BJ (cell line): ENCODE measurements at regions not wholly inside any gene's neighbourhood (a gene's known extent, or its start where the extent isn't known, plus 50 kb on each side); places are given as distances from the start of the nearest gene placed in this dataset.

Source experiments
- CTCF ChIA-PET: fragments of 350-600 bp; formaldehyde crosslinking; extraction: SDS; loops from one replicate; lab custom pipeline; 2021; ENCODE audit warnings: antibody characterized with exemption, inconsistent platforms; lab: Yijun Ruan, JAX
- POLR2A ChIA-PET: fragments of 300-600 bp; sonication (Branson Sonifier 250); formaldehyde crosslinking; extraction: SDS; loops from one replicate; lab custom pipeline; 2021; ENCODE audit warnings: antibody characterized with exemption; lab: Charles Lee
- DNase-seq: peaks from one replicate; pipeline ENCODE4 v3.0.0-alpha.2; 2011; ENCODE audit warnings: low read depth
- H3K27me3 ChIP-seq: 2 replicates; pipeline ENCODE4 v1.6.0; 2011; ENCODE audit warnings: low read length; ENCODE audit not compliant: control insufficient read depth, insufficient read depth
- H3K36me3 ChIP-seq: 2 replicates; pipeline ENCODE4 v1.5.1; 2011; ENCODE audit warnings: low read length; ENCODE audit not compliant: control insufficient read depth, insufficient read depth
- H3K4me3 ChIP-seq: 2 replicates; pipeline ENCODE4 v1.5.1; 2011; ENCODE audit warnings: low read depth, mild to moderate bottlenecking, control low read depth, low read length
- TF ChIP-seq, protein P1 (sequence below): IDR thresholded peaks from 2 replicates; pipeline ENCODE4 v1.5.1; 2011; ENCODE audit warnings: low read depth, mild to moderate bottlenecking, control low read depth, inconsistent platforms, low read length, moderate library complexity; ENCODE audit not compliant: insufficient read depth

DNA sequence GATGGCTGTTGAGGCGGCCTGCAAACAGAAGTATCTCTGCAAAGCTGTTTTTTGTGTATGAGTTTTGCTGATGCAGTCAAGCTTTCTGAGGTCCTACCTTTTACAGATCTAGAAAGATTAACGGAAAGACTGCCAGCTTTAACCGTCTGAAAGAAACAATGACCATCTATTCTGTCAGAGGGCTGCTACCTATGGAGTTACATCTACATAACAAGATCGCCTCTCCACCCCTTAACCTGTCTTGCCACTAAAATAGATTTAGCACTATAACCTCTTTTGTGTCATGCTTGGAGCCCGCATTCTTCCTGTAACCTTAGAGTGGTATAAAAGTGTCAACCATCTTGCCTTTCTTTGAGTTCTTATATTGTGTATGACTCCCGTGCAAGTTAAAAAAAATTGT lies 291.2 kb downstream of the POM121L12 start:
- Histone ChIP-seq H3K4me3 (no peak overlapping the region), H3K36me3 (no peaks in the 10 kb centered on the region), H3K27me3 (no peaks in the 10 kb centered on the region)
- TF ChIP-seq, protein P1, sequence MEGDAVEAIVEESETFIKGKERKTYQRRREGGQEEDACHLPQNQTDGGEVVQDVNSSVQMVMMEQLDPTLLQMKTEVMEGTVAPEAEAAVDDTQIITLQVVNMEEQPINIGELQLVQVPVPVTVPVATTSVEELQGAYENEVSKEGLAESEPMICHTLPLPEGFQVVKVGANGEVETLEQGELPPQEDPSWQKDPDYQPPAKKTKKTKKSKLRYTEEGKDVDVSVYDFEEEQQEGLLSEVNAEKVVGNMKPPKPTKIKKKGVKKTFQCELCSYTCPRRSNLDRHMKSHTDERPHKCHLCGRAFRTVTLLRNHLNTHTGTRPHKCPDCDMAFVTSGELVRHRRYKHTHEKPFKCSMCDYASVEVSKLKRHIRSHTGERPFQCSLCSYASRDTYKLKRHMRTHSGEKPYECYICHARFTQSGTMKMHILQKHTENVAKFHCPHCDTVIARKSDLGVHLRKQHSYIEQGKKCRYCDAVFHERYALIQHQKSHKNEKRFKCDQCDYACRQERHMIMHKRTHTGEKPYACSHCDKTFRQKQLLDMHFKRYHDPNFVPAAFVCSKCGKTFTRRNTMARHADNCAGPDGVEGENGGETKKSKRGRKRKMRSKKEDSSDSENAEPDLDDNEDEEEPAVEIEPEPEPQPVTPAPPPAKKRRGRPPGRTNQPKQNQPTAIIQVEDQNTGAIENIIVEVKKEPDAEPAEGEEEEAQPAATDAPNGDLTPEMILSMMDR, result no peak
- CTCF ChIA-PET, result no interaction called here
- POLR2A ChIA-PET, result no interaction called here
- DNase-seq, result no peak

DNA sequence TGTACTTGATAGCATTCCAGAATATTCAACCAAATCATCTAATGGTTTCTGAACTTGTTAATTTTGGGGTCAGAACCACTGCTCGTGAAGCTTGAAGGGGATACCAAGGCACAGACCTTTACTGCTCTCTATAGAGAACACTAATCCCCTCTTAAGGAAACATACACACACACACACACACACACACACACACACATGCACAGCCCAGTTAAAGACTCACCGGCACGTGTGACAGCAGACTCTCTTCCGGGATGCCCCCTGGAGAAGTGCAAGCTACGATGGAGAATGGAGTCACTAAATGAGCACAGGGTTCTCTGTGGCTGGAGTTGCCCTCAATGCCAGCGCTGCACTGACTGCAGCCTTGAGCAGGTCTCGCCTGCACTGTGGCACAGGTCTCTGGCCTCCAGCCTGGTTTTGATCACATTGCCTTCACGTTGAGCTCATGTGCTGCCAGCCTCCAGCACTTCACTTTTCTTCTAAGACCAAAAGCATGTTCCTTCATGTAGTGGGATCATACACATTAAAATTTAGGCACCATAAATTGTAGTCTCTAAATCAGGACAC lies 300.8 kb downstream of the POM121L12 start:
- Histone ChIP-seq H3K27me3 (no peaks in the 10 kb centered on the region), H3K36me3 (no peaks in the 10 kb centered on the region), H3K4me3 (no peak overlapping the region)
- ChIA-PET POLR2A (no interaction called here), CTCF (no interaction called here)
- TF ChIP-seq, protein P1, result no peak
- no peak for DNase-seq

DNA sequence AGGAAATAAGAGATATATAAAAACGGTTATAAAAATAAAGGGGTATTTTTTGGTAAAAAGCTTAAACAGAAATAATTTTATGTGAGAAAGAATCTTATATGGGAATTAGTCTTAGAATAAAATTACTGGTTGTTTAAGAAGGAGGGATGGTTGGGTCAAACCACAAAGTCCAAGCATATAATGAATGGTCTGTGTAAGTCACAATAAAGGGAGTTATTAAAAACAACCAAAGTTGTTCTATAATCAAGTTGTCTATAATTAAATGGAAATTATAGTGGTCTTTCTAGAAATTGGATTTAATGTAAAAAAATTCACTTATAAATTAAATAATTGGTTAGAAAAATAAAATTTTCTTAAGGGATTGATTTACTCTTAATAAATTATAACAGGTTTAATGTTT lies 304.8 kb downstream of the POM121L12 start:
- POLR2A ChIA-PET, result no interaction called here
- Histone ChIP-seq H3K4me3 (no peak overlapping the region), H3K27me3 (no peaks in the 10 kb centered on the region), H3K36me3 (no peaks in the 10 kb centered on the region)
- CTCF ChIA-PET, result no interaction called here
- TF ChIP-seq, protein P1, result no peak
- no peak for DNase-seq

DNA sequence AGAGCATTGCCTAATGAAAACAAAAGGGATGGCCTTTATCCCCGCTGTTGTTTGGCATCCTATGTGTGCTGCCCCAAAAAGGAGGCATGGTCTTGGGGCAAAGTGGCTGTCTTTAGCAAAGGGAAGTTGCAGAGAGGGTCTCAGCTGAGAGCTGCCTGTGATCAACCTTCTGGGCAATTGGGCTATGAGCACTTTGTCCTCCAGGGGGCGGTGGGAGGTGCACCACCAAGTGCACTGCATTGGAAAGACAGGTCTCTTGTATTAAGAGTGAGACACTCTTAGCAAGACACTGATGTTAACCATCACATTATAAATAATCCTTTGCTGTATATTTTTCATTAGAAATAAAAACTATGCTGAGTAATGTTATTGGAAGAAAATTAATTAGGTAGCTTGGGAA lies 314.8 kb downstream of the POM121L12 start:
- Histone ChIP-seq H3K36me3 (no peaks in the 10 kb centered on the region), H3K4me3 (no peak overlapping the region), H3K27me3 (no peaks in the 10 kb centered on the region)
- no peak for DNase-seq
- TF ChIP-seq, protein P1, result no peak
- POLR2A ChIA-PET, result no interaction called here
- CTCF ChIA-PET, result no interaction called here

DNA sequence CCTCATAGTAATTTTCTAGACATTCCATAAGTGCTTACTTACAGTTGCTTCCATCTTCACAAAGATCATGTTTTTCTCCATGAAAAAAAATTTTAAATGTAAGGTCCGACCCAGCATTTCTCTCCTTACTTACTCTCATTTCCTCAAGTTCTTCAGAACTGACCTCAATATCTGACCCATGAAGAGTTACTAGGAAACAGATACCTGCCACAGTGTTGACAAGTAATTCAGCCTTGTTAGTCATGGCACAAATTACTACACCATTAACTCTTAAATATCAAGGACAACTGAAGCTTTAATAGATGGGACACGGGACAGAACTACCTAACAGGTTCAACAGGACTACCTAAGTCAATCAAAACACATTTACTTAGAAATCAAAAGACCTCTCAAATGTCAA lies 316.2 kb downstream of the POM121L12 start:
- TF ChIP-seq, protein P1, result no peak
- Histone ChIP-seq H3K36me3 (no peaks in the 10 kb centered on the region), H3K4me3 (no peak overlapping the region), H3K27me3 (no peaks in the 10 kb centered on the region)
- ChIA-PET CTCF (no interaction called here), POLR2A (no interaction called here)
- DNase-seq, result no peak
